ENCODE measurements at regions not wholly inside any gene's neighbourhood (a gene's known extent, or its start where the extent isn't known, plus 50 kb on each side); places are given as distances from the start of the nearest gene placed in this dataset.

DNA sequence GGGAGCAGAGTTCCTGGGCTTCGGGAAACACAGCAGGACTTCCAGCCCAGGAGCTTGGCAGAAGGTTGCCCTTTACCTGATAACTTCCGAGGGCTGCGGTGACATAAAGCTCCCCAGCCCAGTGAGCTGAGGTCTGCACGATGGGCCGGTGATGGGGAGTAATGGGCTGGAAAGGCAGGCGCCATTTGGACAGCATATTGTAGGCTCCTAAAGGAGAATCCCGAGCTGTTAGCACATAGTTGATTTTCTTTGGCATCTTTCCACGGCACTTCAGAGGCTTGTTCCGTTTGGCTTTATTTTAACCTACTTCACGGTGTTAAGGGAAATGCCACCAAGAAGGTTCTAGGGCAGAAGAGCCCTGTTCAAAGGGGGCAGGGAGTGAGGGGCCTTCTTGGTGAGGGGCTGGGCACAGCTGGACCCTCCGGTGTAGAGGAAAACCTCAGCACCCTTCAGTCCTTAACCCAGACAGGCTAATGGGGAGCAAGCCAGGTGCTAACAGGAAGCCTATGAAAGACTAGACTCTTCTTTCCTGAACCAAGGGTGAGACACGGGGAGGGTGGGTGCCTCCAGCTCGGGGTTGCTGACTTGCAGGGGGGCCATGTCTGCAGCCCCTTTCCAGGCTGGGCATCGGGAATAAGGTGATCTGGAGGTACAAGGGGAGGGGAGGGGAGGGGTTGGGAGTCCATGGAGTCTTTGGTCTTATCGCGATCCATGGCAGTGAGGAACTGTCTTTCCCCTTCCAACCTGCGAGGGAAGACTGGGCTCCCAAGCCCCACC lies 347.7 kb downstream of the GLRX3 start:
- no peaks in the 10 kb centered on the region for H3K9me3 Mint-ChIP-seq
- no peaks in the 10 kb centered on the region for H3K27me3 Mint-ChIP-seq (ENCODE audit: low read depth)
- intact Hi-C loops (cut with micrococcal nuclease), result no loop called here
- H3K27ac Mint-ChIP-seq, result no peak overlapping the region
- no peaks in the 10 kb centered on the region for H3K4me1 Mint-ChIP-seq (ENCODE audit: low read depth)
- H3K36me3 Mint-ChIP-seq (ENCODE audit: low read depth), result no peaks in the 10 kb centered on the region
- DNase-seq (ENCODE audit: low spot score), result no peak
- no peak overlapping the region for H3K4me3 Mint-ChIP-seq (ENCODE audit: low read depth)

DNA sequence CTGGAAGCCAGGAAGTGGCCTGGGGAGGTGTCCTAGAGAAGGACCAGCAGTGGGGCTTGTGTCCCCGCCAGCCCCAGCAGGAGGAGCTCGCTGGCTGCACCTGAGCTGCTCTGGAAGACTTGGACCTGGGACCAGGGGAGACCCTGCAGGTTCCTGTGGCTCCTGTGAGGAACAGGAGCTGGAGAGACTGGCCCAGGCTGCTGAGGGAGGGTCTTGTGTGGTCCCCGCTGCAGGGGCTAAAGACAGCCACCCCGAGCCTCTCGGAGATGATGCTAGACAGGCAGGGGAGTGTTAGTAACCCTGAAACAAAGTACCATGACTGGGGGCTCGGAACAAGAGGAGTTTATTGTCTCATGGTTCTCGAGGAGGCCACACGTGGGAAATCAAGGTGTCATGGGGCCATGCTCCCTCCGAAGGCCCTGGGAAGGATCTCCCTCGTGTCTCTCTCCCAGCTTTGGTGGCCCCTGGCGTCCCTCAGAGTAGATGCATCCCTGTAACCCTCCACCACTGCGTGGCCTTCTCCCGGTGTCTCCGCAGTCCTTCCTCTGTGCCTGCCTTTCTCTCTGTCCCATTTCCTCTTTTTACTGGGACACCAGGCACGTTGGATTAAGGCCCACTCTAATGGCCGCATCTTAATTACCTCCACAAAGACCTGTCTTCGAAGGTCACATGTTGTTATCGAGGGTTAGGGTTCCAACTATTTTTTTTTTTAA lies 348.4 kb downstream of the GLRX3 start:
- intact Hi-C loops (cut with micrococcal nuclease), result no loop called here
- H3K4me3 Mint-ChIP-seq (ENCODE audit: low read depth), result no peak overlapping the region
- H3K4me1 Mint-ChIP-seq (ENCODE audit: low read depth), result no peaks in the 10 kb centered on the region
- H3K36me3 Mint-ChIP-seq (ENCODE audit: low read depth), result no peaks in the 10 kb centered on the region
- no peak overlapping the region for H3K27ac Mint-ChIP-seq
- H3K27me3 Mint-ChIP-seq (ENCODE audit: low read depth), result no peaks in the 10 kb centered on the region
- DNase-seq (ENCODE audit: low spot score), result no peak
- H3K9me3 Mint-ChIP-seq, result no peaks in the 10 kb centered on the region

DNA sequence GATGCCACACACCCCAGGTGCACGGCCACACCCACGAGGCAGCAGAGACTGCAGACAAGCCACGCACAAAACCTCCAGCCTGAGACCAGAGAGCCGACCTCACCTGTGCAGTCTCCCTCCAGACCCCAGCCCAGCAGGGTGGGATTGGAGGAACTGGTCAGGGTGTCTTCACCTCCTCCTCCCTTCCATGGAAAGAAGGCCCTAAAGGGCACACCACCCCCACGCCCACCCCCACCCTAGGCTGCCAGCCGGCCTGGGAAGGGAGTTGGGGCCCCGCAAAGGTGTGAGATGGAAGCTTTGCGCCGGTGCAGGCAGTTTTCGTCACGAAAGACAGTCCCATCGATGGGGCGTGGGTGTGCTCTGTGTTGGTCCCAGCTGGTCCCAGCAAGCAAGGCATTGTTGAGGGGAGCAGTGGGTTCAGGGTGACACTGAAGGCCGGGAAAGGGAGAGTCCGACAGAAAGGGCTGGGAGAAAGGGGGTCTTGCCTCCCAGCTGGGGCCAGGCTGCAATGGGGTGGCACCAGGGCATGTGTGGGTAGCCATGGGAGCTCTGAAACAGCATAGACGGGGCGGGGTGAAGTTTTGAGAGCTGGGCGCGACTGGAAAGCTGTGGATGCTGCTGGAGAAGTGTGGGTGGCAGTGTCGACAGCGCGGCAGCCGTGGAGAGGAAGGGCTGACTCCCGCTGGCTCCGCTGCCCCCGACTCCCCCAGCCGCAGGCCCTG lies 349.2 kb downstream of the GLRX3 start:
- Mint-ChIP-seq H3K27me3 (ENCODE audit: low read depth) (no peaks in the 10 kb centered on the region), H3K4me3 (ENCODE audit: low read depth) (no peak overlapping the region), H3K27ac (no peak overlapping the region), H3K9me3 (no peaks in the 10 kb centered on the region), H3K4me1 (ENCODE audit: low read depth) (no peaks in the 10 kb centered on the region), H3K36me3 (ENCODE audit: low read depth) (no peaks in the 10 kb centered on the region)
- intact Hi-C loops (cut with micrococcal nuclease), result no loop called here
- no peak for DNase-seq (ENCODE audit: low spot score)

GRCh38 chr10:130485958-130486895 lies 350.0 kb downstream of the GLRX3 start:
- Mint-ChIP-seq H3K27me3 (ENCODE audit: low read depth) (no peaks in the 10 kb centered on the region), H3K9me3 (no peaks in the 10 kb centered on the region), H3K4me3 (ENCODE audit: low read depth) (no peak overlapping the region), H3K27ac (no peak overlapping the region), H3K4me1 (ENCODE audit: low read depth) (no peaks in the 10 kb centered on the region), H3K36me3 (ENCODE audit: low read depth) (no peaks in the 10 kb centered on the region)
- DNase-seq (ENCODE audit: low spot score), result no peak
- intact Hi-C loops (cut with micrococcal nuclease), result no loop called here

GRCh38 chr10:130486906-130487305 lies 350.7 kb downstream of the GLRX3 start:
- no peak for DNase-seq (ENCODE audit: low spot score)
- Mint-ChIP-seq H3K4me1 (ENCODE audit: low read depth) (no peaks in the 10 kb centered on the region), H3K27me3 (ENCODE audit: low read depth) (no peaks in the 10 kb centered on the region), H3K9me3 (no peaks in the 10 kb centered on the region), H3K4me3 (ENCODE audit: low read depth) (no peak overlapping the region), H3K36me3 (ENCODE audit: low read depth) (no peaks in the 10 kb centered on the region), H3K27ac (no peak overlapping the region)
- intact Hi-C loops (cut with micrococcal nuclease), result no loop called here

DNA sequence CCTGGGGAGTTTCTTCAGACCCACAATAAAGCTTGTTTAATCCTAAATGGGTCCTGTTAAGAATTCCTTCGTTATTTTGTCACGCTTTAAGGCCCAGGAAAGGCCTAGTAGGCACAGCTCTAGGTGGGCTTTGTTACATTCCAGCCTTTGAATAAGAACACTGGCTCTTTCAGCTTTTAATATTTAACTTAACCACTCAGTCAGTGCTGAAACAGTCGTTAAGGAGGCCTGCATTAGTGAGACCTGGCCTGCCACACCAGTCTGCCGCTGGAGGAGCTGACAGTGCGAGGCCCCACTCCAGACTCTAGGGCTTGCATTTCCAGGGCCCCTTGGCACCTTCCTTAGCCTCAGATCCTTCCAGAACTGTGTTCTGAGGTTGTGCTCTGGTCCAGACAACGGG lies 351.4 kb downstream of the GLRX3 start:
- no peaks in the 10 kb centered on the region for H3K27me3 Mint-ChIP-seq (ENCODE audit: low read depth)
- intact Hi-C loops (cut with micrococcal nuclease), result no loop called here
- no peak overlapping the region for H3K4me3 Mint-ChIP-seq (ENCODE audit: low read depth)
- no peak for DNase-seq (ENCODE audit: low spot score)
- no peak overlapping the region for H3K27ac Mint-ChIP-seq
- H3K4me1 Mint-ChIP-seq (ENCODE audit: low read depth), result no peaks in the 10 kb centered on the region
- H3K9me3 Mint-ChIP-seq, result no peaks in the 10 kb centered on the region
- H3K36me3 Mint-ChIP-seq (ENCODE audit: low read depth), result no peaks in the 10 kb centered on the region

DNA sequence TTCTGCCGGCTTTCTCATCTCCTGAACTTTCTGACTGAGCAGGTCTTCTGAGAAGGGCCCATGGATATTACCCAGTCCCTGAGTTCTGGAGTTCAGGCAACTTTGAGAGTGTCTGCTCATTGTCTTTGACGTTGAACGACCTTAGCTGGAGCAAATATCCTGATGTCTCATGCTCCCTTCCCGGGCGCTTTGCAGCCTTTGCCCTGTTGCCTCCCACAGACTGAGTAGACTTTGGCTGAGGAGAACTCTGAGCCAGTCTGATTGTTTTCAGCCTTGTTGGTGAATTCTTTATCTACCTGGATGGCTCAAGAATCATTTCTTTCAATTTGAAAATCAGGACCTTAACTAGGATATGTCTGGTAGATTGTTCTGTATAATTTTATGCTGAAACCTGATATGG lies 353.7 kb downstream of the GLRX3 start:
- no peak overlapping the region for H3K4me3 Mint-ChIP-seq (ENCODE audit: low read depth)
- no peaks in the 10 kb centered on the region for H3K9me3 Mint-ChIP-seq
- H3K27ac Mint-ChIP-seq, result no peak overlapping the region
- no peaks in the 10 kb centered on the region for H3K4me1 Mint-ChIP-seq (ENCODE audit: low read depth)
- H3K36me3 Mint-ChIP-seq (ENCODE audit: low read depth), result no peaks in the 10 kb centered on the region
- H3K27me3 Mint-ChIP-seq (ENCODE audit: low read depth), result no peaks in the 10 kb centered on the region
- intact Hi-C loops (cut with micrococcal nuclease), result no loop called here
- DNase-seq (ENCODE audit: low spot score), result no peak

DNA sequence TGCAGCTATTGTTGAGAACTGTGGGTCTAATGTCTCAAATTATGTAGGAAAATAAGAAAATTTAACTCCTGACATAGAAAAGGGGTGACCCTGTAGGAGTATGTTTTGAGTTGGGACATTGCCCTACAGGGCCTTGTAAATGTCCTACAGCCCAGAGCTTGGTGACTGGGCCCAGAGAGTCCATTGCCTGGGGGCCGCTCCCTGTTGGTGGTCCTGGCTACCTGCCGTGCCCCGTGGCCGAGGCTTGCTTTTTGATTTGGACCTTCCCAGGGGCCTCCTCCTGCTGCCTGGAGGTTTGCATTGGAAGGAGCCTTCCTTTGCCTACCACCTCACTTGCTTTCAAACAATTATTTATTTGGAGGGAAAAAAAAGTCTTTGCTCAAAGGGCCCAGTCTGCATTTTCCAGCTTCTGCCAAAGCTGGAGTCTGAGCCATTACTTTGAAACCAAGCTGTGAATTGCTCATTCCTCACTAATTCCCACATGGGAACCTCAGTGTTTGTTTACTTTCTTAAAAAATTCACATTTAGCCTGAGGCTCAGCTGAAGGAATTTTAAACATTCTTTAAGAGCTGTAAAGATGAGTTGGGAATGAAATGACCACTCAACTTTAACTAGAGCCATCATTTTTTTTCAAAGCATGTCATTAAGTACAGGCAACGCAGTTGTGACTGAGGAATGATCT lies 355.0 kb downstream of the GLRX3 start:
- no peaks in the 10 kb centered on the region for H3K36me3 Mint-ChIP-seq (ENCODE audit: low read depth)
- intact Hi-C loops (cut with micrococcal nuclease), result no loop called here
- H3K4me1 Mint-ChIP-seq (ENCODE audit: low read depth), result no peaks in the 10 kb centered on the region
- no peak for DNase-seq (ENCODE audit: low spot score)
- no peak overlapping the region for H3K4me3 Mint-ChIP-seq (ENCODE audit: low read depth)
- no peaks in the 10 kb centered on the region for H3K9me3 Mint-ChIP-seq
- no peaks in the 10 kb centered on the region for H3K27me3 Mint-ChIP-seq (ENCODE audit: low read depth)
- no peak overlapping the region for H3K27ac Mint-ChIP-seq

GRCh38 chr10:130491693-130492050 lies 355.5 kb downstream of the GLRX3 start:
- Mint-ChIP-seq H3K4me3 (ENCODE audit: low read depth) (no peak overlapping the region), H3K27ac (no peak overlapping the region), H3K36me3 (ENCODE audit: low read depth) (no peaks in the 10 kb centered on the region), H3K9me3 (no peaks in the 10 kb centered on the region), H3K4me1 (ENCODE audit: low read depth) (no peaks in the 10 kb centered on the region), H3K27me3 (ENCODE audit: low read depth) (no peaks in the 10 kb centered on the region)
- intact Hi-C loops (cut with micrococcal nuclease), result no loop called here
- no peak for DNase-seq (ENCODE audit: low spot score)

GRCh38 chr10:130492266-130492934 lies 356.2 kb downstream of the GLRX3 start:
- Mint-ChIP-seq H3K9me3 (no peaks in the 10 kb centered on the region), H3K27me3 (ENCODE audit: low read depth) (no peaks in the 10 kb centered on the region), H3K27ac (no peak overlapping the region), H3K36me3 (ENCODE audit: low read depth) (no peaks in the 10 kb centered on the region), H3K4me3 (ENCODE audit: low read depth) (no peak overlapping the region), H3K4me1 (ENCODE audit: low read depth) (no peaks in the 10 kb centered on the region)
- intact Hi-C loops (cut with micrococcal nuclease), result no loop called here
- DNase-seq (ENCODE audit: low spot score), result no peak

DNA sequence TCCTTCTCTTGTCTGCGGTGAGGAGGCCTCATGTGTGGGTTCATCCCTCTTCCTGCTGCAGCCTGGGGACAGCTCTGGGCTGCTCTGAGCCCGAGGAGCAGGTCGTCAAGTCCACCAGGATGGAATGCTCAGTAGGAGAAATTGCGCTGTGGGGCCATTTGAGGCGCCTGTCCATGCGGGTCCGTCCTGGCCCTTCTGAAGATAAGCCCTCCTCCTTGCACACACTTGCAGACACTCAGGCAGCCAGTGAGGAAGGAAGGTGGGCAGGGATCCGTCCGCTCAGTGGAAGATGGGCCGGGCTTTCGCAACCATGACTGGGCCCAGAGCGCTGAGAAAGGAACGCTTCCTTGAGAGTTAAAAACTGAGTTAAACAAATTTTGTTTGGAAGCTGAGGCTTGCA lies 356.8 kb downstream of the GLRX3 start:
- Mint-ChIP-seq H3K9me3 (no peaks in the 10 kb centered on the region), H3K4me3 (ENCODE audit: low read depth) (no peak overlapping the region)
- DNase-seq (ENCODE audit: low spot score), result no peak

More for the DNA sequence above, 356.8 kb downstream of the GLRX3 start:
- H3K36me3 Mint-ChIP-seq (ENCODE audit: low read depth), result no peaks in the 10 kb centered on the region
- no peaks in the 10 kb centered on the region for H3K4me1 Mint-ChIP-seq (ENCODE audit: low read depth)
- no peaks in the 10 kb centered on the region for H3K27me3 Mint-ChIP-seq (ENCODE audit: low read depth)
- H3K27ac Mint-ChIP-seq, result no peak overlapping the region
- intact Hi-C loops (cut with micrococcal nuclease), result no loop called here
